Keratinocyte (primary cell): ENCODE measurements at regions not wholly inside any gene's neighbourhood (a gene's known extent, or its start where the extent isn't known, plus 50 kb on each side); places are given as distances from the start of the nearest gene placed in this dataset.

Source experiments
- CTCF ChIP-seq, 3 experiments: IDR thresholded peaks in 1 of 3; conservative IDR thresholded peaks in 1 of 3; optimal IDR thresholded peaks in 1 of 3; 2 replicates in 2 of 3; 3 replicates in 1 of 3; pipeline versions ENCODE3 to v1.5.1; 2011; ENCODE audit warnings: low read length in 3 of 3, mild to moderate bottlenecking in 3 of 3, moderate library complexity in 2 of 3, control low read depth in 1 of 3, inconsistent platforms in 1 of 3; ENCODE audit not compliant: insufficient read depth in 2 of 3; ENCODE audit errors: extremely low read depth in 1 of 3
- EZH2 ChIP-seq: IDR thresholded peaks from one replicate; pipeline ENCODE4 v1.6.1; 2012; ENCODE audit warnings: inconsistent platforms, mild to moderate bottlenecking, low read length, moderate library complexity

- TF ChIP-seq CTCF (optimal IDR thresholded peaks at IDR 0.05 in 1 of 3, IDR thresholded peaks at IDR 0.05 in 1 of 3, conservative IDR thresholded peaks at IDR 0.05 in 1 of 3; ENCODE audit: extremely low read depth in 1 of 3, insufficient read depth in 2 of 3, low read length in 3 of 3): no peak
- no peak for TF ChIP-seq EZH2
These were observed 152.9 kb downstream of the BARHL2 start for GRCh38 chr1:90564164-90564563.
